ENCODE measurements at regions not wholly inside any gene's neighbourhood (a gene's known extent, or its start where the extent isn't known, plus 50 kb on each side); places are given as distances from the start of the nearest gene placed in this dataset.

GRCh38 chr13:74450525-74450845, 316.3 kb upstream of the KLF12 start:
- Mint-ChIP-seq H3K4me3 (no peak overlapping the region), H3K36me3 (no peaks in the 10 kb centered on the region), H3K27me3 (ENCODE audit: low read depth in 3 of 3) (peaks cover 0 to 3% (median 0%) of the 10 kb centered on the region in 3 donors), H3K9me3 (peaks cover 4 to 14% (median 7%) of the 10 kb centered on the region in 7 donors), H3K4me1 (no peaks in the 10 kb centered on the region), H3K27ac (no peak overlapping the region)
- intact Hi-C loops (cut with micrococcal nuclease): no loop called here
- no peaks in the 10 kb centered on the region for H3K27me3 ChIP-seq (ENCODE audit: control insufficient read depth in 2 of 2, insufficient read depth in 2 of 2, low read length in 2 of 2)
- H3K4me3 ChIP-seq (replicated peaks in 1 of 3; ENCODE audit: low read depth in 2 of 3, low read length in 3 of 3): no peak overlapping the region
- no peak for TF ChIP-seq CTCF (IDR thresholded peaks at IDR 0.05)
- H3K36me3 ChIP-seq (replicated peaks in 1 of 2; ENCODE audit: control insufficient read depth in 1 of 2, insufficient read depth in 2 of 2, low read length in 2 of 2): no peaks in the 10 kb centered on the region
- no peak overlapping the region for H3K27ac ChIP-seq (ENCODE audit: low read depth in 1 of 2, low read length in 2 of 2)
- no peak overlapping the region for H2AFZ ChIP-seq (ENCODE audit: insufficient read depth, low read depth, low read length, poor library complexity, severe bottlenecking)
- H3K79me2 ChIP-seq (ENCODE audit: insufficient read depth, low read length): no peaks in the 10 kb centered on the region
- H3K9me3 ChIP-seq (replicated peaks in 1 of 2; ENCODE audit: control insufficient read depth in 1 of 2, insufficient read depth in 1 of 2, low read length in 2 of 2): peaks cover 0 to 10% of the 10 kb centered on the region in 2 donors
- H3K4me2 ChIP-seq (replicated peaks; ENCODE audit: extremely low read depth, low read length, poor library complexity, severe bottlenecking): no peak overlapping the region
- H3K9ac ChIP-seq (ENCODE audit: insufficient read depth, low read length, poor library complexity, severe bottlenecking): no peak overlapping the region
- no peaks in the 10 kb centered on the region for H3K4me1 ChIP-seq (ENCODE audit: control insufficient read depth in 1 of 2, insufficient read depth in 2 of 2, low read length in 2 of 2)
- no peak for DNase-seq
- H4K20me1 ChIP-seq (ENCODE audit: insufficient read depth, low read length): no peaks in the 10 kb centered on the region
- no CpG with 5 or more reads among the region's 3 CpGs for WGBS (ENCODE audit: insufficient coverage)

DNA sequence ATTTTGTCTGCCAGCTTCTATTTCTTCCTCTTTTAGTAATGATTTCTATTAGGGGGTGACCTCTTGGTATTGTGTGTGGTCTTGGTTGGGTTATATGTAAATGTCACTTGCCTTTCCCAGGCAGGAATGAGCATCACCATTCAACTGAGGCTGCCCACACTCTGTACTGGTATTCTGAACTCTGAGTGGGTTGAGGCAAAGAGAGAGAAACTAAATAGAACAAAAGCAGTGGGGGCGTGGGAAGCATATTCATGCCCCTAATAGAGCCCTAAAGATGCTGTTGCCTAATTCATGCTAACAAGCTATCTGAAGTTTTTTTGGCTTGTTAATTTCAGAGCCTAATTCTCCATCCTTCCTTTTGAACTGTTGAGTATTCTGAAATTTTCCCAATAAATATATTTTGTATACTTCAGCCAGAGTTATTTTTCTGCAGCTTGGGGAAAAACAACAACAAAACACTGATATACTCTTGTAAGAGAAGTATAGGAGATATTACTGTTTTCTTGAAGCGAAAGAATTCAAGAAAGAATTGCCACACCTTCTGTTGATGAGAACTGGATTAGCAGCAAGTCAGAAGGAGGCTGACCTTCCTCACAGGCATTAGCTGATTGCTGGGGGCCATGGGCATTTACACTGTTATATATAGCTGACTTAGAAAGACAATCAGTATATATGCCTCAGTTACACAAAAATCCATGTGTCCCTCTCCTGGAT, 315.8 kb upstream of the KLF12 start:
- Histone ChIP-seq H3K27ac (ENCODE audit: low read depth in 1 of 2, low read length in 2 of 2) (no peak overlapping the region), H2AFZ (ENCODE audit: insufficient read depth, low read depth, low read length, poor library complexity, severe bottlenecking) (no peak overlapping the region), H3K79me2 (ENCODE audit: insufficient read depth, low read length) (no peaks in the 10 kb centered on the region), H3K4me2 (replicated peaks; ENCODE audit: extremely low read depth, low read length, poor library complexity, severe bottlenecking) (no peak overlapping the region), H3K4me1 (ENCODE audit: control insufficient read depth in 1 of 2, insufficient read depth in 2 of 2, low read length in 2 of 2) (no peaks in the 10 kb centered on the region), H4K20me1 (ENCODE audit: insufficient read depth, low read length) (no peaks in the 10 kb centered on the region), H3K9ac (ENCODE audit: insufficient read depth, low read length, poor library complexity, severe bottlenecking) (no peak overlapping the region), H3K27me3 (ENCODE audit: control insufficient read depth in 2 of 2, insufficient read depth in 2 of 2, low read length in 2 of 2) (no peaks in the 10 kb centered on the region), H3K36me3 (replicated peaks in 1 of 2; ENCODE audit: control insufficient read depth in 1 of 2, insufficient read depth in 2 of 2, low read length in 2 of 2) (no peaks in the 10 kb centered on the region), H3K4me3 (replicated peaks in 1 of 3; ENCODE audit: low read depth in 2 of 3, low read length in 3 of 3) (no peak overlapping the region), H3K9me3 (replicated peaks in 1 of 2; ENCODE audit: control insufficient read depth in 1 of 2, insufficient read depth in 1 of 2, low read length in 2 of 2) (peaks cover 0 to 10% of the 10 kb centered on the region in 2 donors)
- intact Hi-C loops (cut with micrococcal nuclease): no loop called here
- Mint-ChIP-seq H3K4me1 (no peaks in the 10 kb centered on the region), H3K36me3 (no peaks in the 10 kb centered on the region), H3K27me3 (ENCODE audit: low read depth in 3 of 3) (peaks cover 0 to 3% (median 0%) of the 10 kb centered on the region in 3 donors), H3K27ac (peak overlapping the region in 1 of 7 donors; percentile 68), H3K9me3 (peaks cover 4 to 14% (median 7%) of the 10 kb centered on the region in 7 donors), H3K4me3 (no peak overlapping the region)
- TF ChIP-seq CTCF (IDR thresholded peaks at IDR 0.05): no peak
- 60% methylated on average over 1 of the region's 2 CpGs for WGBS (ENCODE audit: insufficient coverage)
- DNase-seq: no peak

All from CD14-positive monocyte (primary cell).